ENCODE measurements at regions not wholly inside any gene's neighbourhood (a gene's known extent, or its start where the extent isn't known, plus 50 kb on each side); places are given as distances from the start of the nearest gene placed in this dataset.

DNA sequence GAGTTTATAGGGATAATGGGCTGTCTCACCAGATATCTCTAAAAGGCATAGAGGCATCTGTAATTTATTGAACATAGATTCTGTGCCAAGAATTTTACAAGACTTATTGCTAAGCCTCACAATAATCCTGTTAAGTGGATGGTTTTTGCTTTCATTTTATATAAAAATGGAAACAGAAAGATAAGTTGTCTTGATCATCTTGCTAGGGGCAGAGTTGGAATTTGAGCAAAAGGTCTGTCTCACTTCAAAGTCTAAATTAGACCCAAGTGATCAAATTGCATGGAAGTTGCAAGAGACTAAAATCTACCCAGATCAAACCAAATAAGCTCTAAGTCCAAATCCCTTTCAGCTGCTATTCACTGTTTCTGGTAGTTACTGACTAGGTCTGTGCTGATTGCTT lies 95.3 kb upstream of the SOX11 start:
- DNase-seq (ENCODE audit: low spot score) = no peak
- in situ Hi-C loops (cut with MboI; ENCODE audit: low pct_unique_long_range_greater_than_20kb, low sequenced_read_pairs, unreplicated experiment) = no loop called here
- TF ChIP-seq, protein P1, sequence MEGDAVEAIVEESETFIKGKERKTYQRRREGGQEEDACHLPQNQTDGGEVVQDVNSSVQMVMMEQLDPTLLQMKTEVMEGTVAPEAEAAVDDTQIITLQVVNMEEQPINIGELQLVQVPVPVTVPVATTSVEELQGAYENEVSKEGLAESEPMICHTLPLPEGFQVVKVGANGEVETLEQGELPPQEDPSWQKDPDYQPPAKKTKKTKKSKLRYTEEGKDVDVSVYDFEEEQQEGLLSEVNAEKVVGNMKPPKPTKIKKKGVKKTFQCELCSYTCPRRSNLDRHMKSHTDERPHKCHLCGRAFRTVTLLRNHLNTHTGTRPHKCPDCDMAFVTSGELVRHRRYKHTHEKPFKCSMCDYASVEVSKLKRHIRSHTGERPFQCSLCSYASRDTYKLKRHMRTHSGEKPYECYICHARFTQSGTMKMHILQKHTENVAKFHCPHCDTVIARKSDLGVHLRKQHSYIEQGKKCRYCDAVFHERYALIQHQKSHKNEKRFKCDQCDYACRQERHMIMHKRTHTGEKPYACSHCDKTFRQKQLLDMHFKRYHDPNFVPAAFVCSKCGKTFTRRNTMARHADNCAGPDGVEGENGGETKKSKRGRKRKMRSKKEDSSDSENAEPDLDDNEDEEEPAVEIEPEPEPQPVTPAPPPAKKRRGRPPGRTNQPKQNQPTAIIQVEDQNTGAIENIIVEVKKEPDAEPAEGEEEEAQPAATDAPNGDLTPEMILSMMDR (IDR thresholded peaks at IDR 0.05; ENCODE audit: extremely low read depth, insufficient read depth, missing control alignments) = no peak

DNA sequence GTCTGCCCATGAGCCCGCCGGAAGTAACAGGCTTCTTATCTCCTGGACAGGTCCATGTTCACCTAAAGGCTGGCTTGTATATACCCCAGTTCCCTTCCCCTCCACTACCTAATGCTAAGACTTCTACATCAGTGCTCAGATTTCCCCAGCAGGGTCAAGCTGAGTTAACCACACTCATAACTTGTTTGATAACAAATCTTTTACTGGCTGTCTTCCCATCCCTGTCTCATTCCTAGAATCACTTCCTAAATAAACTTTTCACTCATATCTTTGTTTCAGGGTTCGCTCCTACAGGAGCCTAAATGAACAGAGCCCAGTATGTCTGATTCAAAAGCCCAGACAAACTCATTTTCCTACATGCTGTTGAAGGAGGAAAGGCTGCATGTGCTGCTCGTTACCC lies 94.0 kb upstream of the SOX11 start:
- no peak for DNase-seq (ENCODE audit: low spot score)

DNA sequence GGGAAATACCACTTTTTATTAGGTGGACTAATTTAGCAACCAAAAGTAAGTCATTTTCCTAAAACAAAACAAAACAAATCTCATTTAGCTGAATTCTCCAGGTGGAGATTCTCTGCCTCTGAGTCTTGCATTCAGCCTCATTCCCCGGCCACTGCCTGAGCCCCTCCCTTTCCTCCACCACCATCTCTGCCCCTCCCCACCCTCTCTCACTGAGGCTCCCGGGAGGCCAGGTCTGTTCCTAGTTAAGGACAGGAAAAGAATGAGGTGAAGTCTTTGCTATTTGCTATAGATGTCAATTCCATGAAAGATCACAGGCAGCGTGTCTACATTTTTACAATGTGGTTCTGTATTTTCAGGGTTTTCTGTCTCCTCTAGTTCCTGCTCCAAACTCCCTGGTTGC lies 83.0 kb upstream of the SOX11 start:
- in situ Hi-C loops (cut with MboI; ENCODE audit: low pct_unique_long_range_greater_than_20kb, low sequenced_read_pairs, unreplicated experiment) = no loop called here
- DNase-seq (ENCODE audit: low spot score) = no peak
- TF ChIP-seq, protein P1 (IDR thresholded peaks at IDR 0.05; ENCODE audit: extremely low read depth, insufficient read depth, missing control alignments) = no peak

More for the DNA sequence above, 94.0 kb upstream of the SOX11 start:
- TF ChIP-seq, protein P1 (IDR thresholded peaks at IDR 0.05; ENCODE audit: extremely low read depth, insufficient read depth, missing control alignments) = no peak
- in situ Hi-C loops (cut with MboI; ENCODE audit: low pct_unique_long_range_greater_than_20kb, low sequenced_read_pairs, unreplicated experiment) = no loop called here

DNA sequence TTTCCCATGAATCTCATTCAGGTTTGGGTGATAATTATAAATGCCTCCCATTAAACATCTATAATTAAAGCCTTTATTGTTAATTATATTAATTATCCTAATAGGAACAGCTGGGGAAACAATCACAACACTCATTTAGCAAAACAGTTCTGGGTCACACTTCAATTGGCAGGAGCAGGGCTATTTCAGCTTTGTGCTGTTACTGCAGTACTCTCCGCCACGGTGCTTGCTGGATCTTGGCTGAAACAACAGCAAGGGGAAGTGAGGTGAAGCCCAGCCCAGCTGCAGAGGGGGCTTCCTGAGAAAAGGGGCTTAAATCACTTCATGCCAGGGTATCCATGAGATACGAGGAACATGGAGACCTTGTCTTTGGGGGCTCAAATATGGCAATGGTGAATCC lies 79.5 kb upstream of the SOX11 start:
- TF ChIP-seq, protein P1 (IDR thresholded peaks at IDR 0.05; ENCODE audit: extremely low read depth, insufficient read depth, missing control alignments) = no peak
- in situ Hi-C loops (cut with MboI; ENCODE audit: low pct_unique_long_range_greater_than_20kb, low sequenced_read_pairs, unreplicated experiment) = no loop called here
- no peak for DNase-seq (ENCODE audit: low spot score)

DNA sequence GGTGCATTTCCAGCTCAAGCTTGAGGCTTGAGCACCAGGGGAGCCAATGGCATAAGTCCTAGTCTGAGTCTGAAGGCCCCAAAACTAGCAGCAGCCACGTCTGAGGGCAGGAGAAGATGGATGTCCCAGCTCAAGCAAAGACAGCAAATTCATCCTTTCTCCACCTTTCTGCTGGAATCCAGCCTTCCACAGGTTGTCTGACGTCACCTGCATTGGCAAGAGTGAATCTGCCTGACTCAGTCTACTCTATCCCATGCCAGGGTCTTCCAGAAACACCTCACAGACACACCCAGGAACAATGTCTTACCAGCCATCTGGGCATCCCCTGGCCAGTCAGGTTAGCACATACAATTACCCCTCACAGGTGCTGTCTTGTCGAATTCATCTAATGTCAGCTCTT lies 76.2 kb upstream of the SOX11 start:
- DNase-seq (ENCODE audit: low spot score) = no peak
- TF ChIP-seq, protein P1 (IDR thresholded peaks at IDR 0.05; ENCODE audit: extremely low read depth, insufficient read depth, missing control alignments) = no peak
- in situ Hi-C loops (cut with MboI; ENCODE audit: low pct_unique_long_range_greater_than_20kb, low sequenced_read_pairs, unreplicated experiment) = no loop called here

DNA sequence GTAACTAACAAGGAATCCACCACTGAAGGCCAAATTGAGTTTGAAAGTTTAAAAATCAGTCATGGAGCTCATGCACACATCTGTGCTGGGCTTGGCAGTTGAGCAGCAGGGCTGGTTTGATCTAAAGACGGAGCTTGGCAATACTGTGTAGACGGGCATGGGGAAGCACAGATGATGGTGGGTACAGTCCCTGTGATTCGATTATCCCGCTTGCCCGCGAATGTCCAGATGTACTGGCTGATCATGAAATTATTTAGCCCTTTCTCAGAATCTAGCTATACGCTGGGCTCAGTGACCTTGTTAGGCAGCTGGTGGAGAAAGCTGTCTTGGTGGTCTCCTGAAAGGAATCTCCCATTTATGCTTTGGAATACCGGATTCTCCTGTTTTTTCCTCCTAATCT lies 74.8 kb upstream of the SOX11 start:
- in situ Hi-C loops (cut with MboI; ENCODE audit: low pct_unique_long_range_greater_than_20kb, low sequenced_read_pairs, unreplicated experiment) = no loop called here

More for the DNA sequence above, 74.8 kb upstream of the SOX11 start:
- no peak for DNase-seq (ENCODE audit: low spot score)
- TF ChIP-seq, protein P1 (IDR thresholded peaks at IDR 0.05; ENCODE audit: extremely low read depth, insufficient read depth, missing control alignments) = no peak
